K562 (cell line): ENCODE measurements at regions not wholly inside any gene's neighbourhood (a gene's known extent, or its start where the extent isn't known, plus 50 kb on each side); places are given as distances from the start of the nearest gene placed in this dataset.

ENCODE experiments used
- ATAC-seq: fragments of 200-7000 bp; cut with Tn5 transposase; 3 replicates; pipeline ENCODE4 v1.9.1; 2020; ENCODE audit warnings: moderate library complexity
- BruUV-seq: library from RNA; stranded (reverse); fragments of 400-500 nt; replicated peaks from 2 replicates; lab custom pipeline; 2021; lab: Mats Ljungman, UMichigan
- CTCF ChIA-PET: fragments of 300-600 bp; formaldehyde crosslinking; extraction: SDS; loops from one replicate; lab custom pipeline; 2021; ENCODE audit warnings: low intra/inter-chr PET ratio; lab: Yijun Ruan, JAX
- POLR2A ChIA-PET: fragments of 300-600, 350-650 bp; sonication (Branson Sonifier 250); formaldehyde crosslinking; extraction: SDS; loops from one replicate; lab custom pipeline; 2021; ENCODE audit warnings: antibody characterized with exemption, inconsistent platforms; lab: Yijun Ruan, JAX
- DNase-seq, 4 experiments: peaks; one replicate each; pipeline versions ENCODE4 v3.0.0 to v3.0.0-alpha.2; 2011 to 2018; ENCODE audit warnings: low spot score in 3 of 4, mixed read lengths in 3 of 4; ENCODE audit errors: extremely low read depth in 1 of 4
- FAIRE-seq: peaks from 2 replicates; lab custom pipeline; 2011; peaks lifted over from hg19 to GRCh38; lab: Jason Lieb, UNC
- H2AFZ ChIP-seq: 2 replicates; pipeline ENCODE4 v1.6.0; 2011; ENCODE audit warnings: low read depth, low read length, control low read depth, inconsistent platforms
- H3K27ac ChIP-seq: fragments of 200-600 bp; 3 replicates; pipeline ENCODE4 v1.8.0; 2011; ENCODE audit warnings: low read depth, mild to moderate bottlenecking, control low read depth, inconsistent platforms, low read length, moderate library complexity, mixed read lengths; ENCODE audit errors: extremely low read depth
- H3K27me3 ChIP-seq, 2 experiments: fragments of 300-600 bp in 1 of 2; 2 replicates in 1 of 2; 3 replicates in 1 of 2; pipeline versions ENCODE4 v1.6.0 to v1.8.0; 2011; ENCODE audit warnings: inconsistent platforms in 2 of 2, low read length in 2 of 2, mild to moderate bottlenecking in 1 of 2, mixed read lengths in 1 of 2, moderate library complexity in 1 of 2; ENCODE audit not compliant: control insufficient read depth in 2 of 2, insufficient read depth in 2 of 2
- H3K36me3 ChIP-seq: fragments of 300-600 bp; 3 replicates; pipeline ENCODE4 v1.8.0; 2011; ENCODE audit warnings: mild to moderate bottlenecking, low read length, inconsistent platforms; ENCODE audit not compliant: control insufficient read depth, insufficient read depth
- H3K4me1 ChIP-seq, 2 experiments: fragments of 200-600 bp in 1 of 2; replicated peaks in 1 of 2; 2 replicates in 1 of 2; 3 replicates in 1 of 2; pipeline versions ENCODE4 v1.5.1 to v1.8.0; 2011; ENCODE audit warnings: inconsistent platforms in 2 of 2, low read length in 2 of 2, mild to moderate bottlenecking in 1 of 2, mixed read lengths in 1 of 2, moderate library complexity in 1 of 2; ENCODE audit not compliant: control insufficient read depth in 2 of 2, insufficient read depth in 2 of 2
- H3K4me2 ChIP-seq: 2 replicates; pipeline ENCODE4 v1.6.1; 2011; ENCODE audit warnings: low read length, control low read depth, inconsistent platforms, mixed read lengths; ENCODE audit not compliant: insufficient read depth
- H3K4me3 ChIP-seq: fragments of 200-600 bp; sonication (generic), shearing (Covaris generic); 2 replicates; pipeline ENCODE4 v1.5.1; 2016; ENCODE audit warnings: control low read depth, inconsistent platforms
- H3K79me2 ChIP-seq: fragments of 200-600 bp; 3 replicates; pipeline ENCODE4 v1.8.0; 2011; ENCODE audit warnings: low read length, inconsistent platforms; ENCODE audit not compliant: control insufficient read depth, insufficient read depth
- H3K9ac ChIP-seq, 2 experiments: 2 replicates each; pipeline versions ENCODE4 v1.6.0 to v1.6.1; 2011; ENCODE audit warnings: low read depth in 2 of 2, low read length in 2 of 2, control low read depth in 1 of 2, inconsistent platforms in 1 of 2, mild to moderate bottlenecking in 1 of 2, mixed read lengths in 1 of 2; ENCODE audit not compliant: insufficient read depth in 1 of 2
- H3K9me1 ChIP-seq: one replicate; pipeline ENCODE4 v1.6.0; 2011; ENCODE audit warnings: inconsistent platforms, mild to moderate bottlenecking, low read length, moderate library complexity; ENCODE audit not compliant: control insufficient read depth, insufficient read depth
- H3K9me3 ChIP-seq: replicated peaks from 2 replicates; pipeline ENCODE4 v1.5.1; 2011; ENCODE audit warnings: low read depth, low read length, inconsistent platforms; ENCODE audit not compliant: control insufficient read depth, insufficient read depth
- H4K20me1 ChIP-seq: replicated peaks from 2 replicates; pipeline ENCODE4 v1.6.1; 2011; ENCODE audit warnings: low read length, inconsistent platforms, mixed read lengths; ENCODE audit not compliant: control insufficient read depth, insufficient read depth
- ARNT ChIP-seq, 2 experiments: fragments of 450-650 bp; IDR thresholded peaks; 2 replicates each; pipeline ENCODE4 v1.6.1; 2016; ENCODE audit warnings: mild to moderate bottlenecking in 1 of 2
- COPS2 ChIP-seq: fragments of 450-650 bp; conservative IDR thresholded peaks from 2 replicates; pipeline ENCODE4 v1.6.1; 2016; ENCODE audit warnings: mild to moderate bottlenecking, moderate library complexity
- CXXC5 ChIP-seq: fragments of 250-450 bp; sonication (Bioruptor Pico); IDR thresholded peaks from 2 replicates; pipeline ENCODE4 v1.8.0; 2022; ENCODE audit warnings: inconsistent platforms, mild to moderate bottlenecking, moderate library complexity
- GATA2 ChIP-seq: sonication (generic); formaldehyde crosslinking; IDR thresholded peaks from 2 replicates; pipeline ENCODE4 v1.4.0; 2020; ENCODE audit warnings: mild to moderate bottlenecking, missing genetic modification reagents
- HBP1 ChIP-seq: fragments of 450-650 bp; formaldehyde crosslinking; IDR thresholded peaks from 2 replicates; pipeline ENCODE4 v1.4.0; 2022; ENCODE audit warnings: missing genetic modification characterization
- NUFIP1 ChIP-seq: fragments of 450-650 bp; IDR thresholded peaks from 2 replicates; pipeline ENCODE4 v1.6.1; 2018; ENCODE audit not compliant: partially characterized antibody
- PHF20 ChIP-seq: fragments of 450-650 bp; IDR thresholded peaks from 2 replicates; pipeline ENCODE4 v1.6.1; 2018; ENCODE audit not compliant: partially characterized antibody
- POLR2AphosphoS5 ChIP-seq: IDR thresholded peaks from 2 replicates; pipeline ENCODE4 v1.6.1; 2011; ENCODE audit warnings: mild to moderate bottlenecking, low read depth, low read length, moderate library complexity; ENCODE audit not compliant: control insufficient read depth, insufficient read depth
- SRSF9 ChIP-seq: fragments of 200-400 bp; formaldehyde crosslinking; IDR thresholded peaks from 2 replicates; pipeline ENCODE4 v1.6.1; 2017; ENCODE audit warnings: low read depth, low read length, borderline replicate concordance
- ZBTB1 ChIP-seq: sonication (generic); formaldehyde crosslinking; IDR thresholded peaks from 2 replicates; pipeline ENCODE4 v1.8.1; 2023; ENCODE audit warnings: missing genetic modification reagents, low read depth, mild to moderate bottlenecking, borderline replicate concordance
- ZKSCAN3 ChIP-seq: fragments of 250-450 bp; sonication (Bioruptor Pico); IDR thresholded peaks from 2 replicates; pipeline ENCODE4 v1.4.0; 2020
- ZNF24 ChIP-seq: fragments of 450-650 bp; IDR thresholded peaks from 2 replicates; pipeline ENCODE4 v1.6.1; 2016
- ZNF431 ChIP-seq: sonication (generic); formaldehyde crosslinking; IDR thresholded peaks from 2 replicates; pipeline ENCODE4 v1.8.0; 2022; ENCODE audit warnings: mild to moderate bottlenecking, missing genetic modification reagents
- ZNF449 ChIP-seq: fragments of 250-450 bp; sonication (Bioruptor Pico); IDR thresholded peaks from 2 replicates; pipeline ENCODE4 v1.8.0; 2022; ENCODE audit warnings: moderate library complexity, mild to moderate bottlenecking, inconsistent platforms
- WGBS: fragments of 100-300 bp; shearing (Covaris generic); methylation state at CpG from one replicate; pipeline ENCODE4 v1.1.6; 2016; ENCODE audit warnings: low coverage, mixed read lengths; ENCODE audit not compliant: insufficient coverage; ENCODE audit errors: missing lambda C conversion rate; 5-methylcytosine and 5-hydroxymethylcytosine counted together
- in situ Hi-C: fragments of 300-500 bp; cut with MboI; formaldehyde crosslinking; loops from 4 replicates; pipeline ENCODE4 v1.15.0; 2018; ENCODE audit warnings: inconsistent platforms, mixed read lengths
- intact Hi-C: fragments of 100-400 bp; cut with micrococcal nuclease; formaldehyde crosslinking; loops from 2 replicates; pipeline ENCODE4 v1.14.2; 2022
- TF ChIP-seq, protein P1 (sequence below): sonication (generic); formaldehyde crosslinking; IDR thresholded peaks from 2 replicates; pipeline ENCODE4 v1.8.1; 2023; ENCODE audit warnings: mild to moderate bottlenecking, missing genetic modification reagents
- TF ChIP-seq, protein P2 (sequence below): IDR thresholded peaks from 2 replicates; pipeline ENCODE4 v1.6.1; 2014; ENCODE audit warnings: antibody characterized with exemption
- TF ChIP-seq, protein P3 (sequence below): fragments of 450-650 bp; IDR thresholded peaks from 2 replicates; pipeline ENCODE4 v1.6.1; 2016; ENCODE audit warnings: antibody characterized with exemption

DNA sequence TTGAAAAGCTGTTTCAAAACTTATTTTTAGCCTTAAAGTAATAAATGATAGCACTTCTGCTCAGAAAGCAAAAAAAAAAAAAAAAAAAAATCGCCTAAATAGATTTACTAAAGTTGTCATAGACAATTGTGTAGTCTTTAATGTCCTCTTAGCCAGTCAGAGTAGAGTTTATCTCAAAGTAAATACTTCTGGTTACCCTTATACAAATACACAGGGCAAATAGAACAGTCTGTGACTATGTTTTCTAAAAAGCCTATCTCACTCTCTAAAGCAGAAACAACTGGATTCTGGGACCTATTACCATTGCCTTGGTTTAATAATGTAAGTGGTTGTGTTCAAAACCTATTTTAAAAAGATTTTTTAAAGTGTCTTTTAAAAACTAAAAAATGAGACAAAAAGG is 156.2 kb upstream of the THSD7A start:
- Histone ChIP-seq H4K20me1 (no peaks in the 10 kb centered on the region), H3K4me1 (no peaks in the 10 kb centered on the region), H3K4me2 (no peak overlapping the region), H3K27me3 (no peaks in the 10 kb centered on the region), H3K9me3 (no peaks in the 10 kb centered on the region), H3K27ac (no peak overlapping the region), H3K79me2 (no peaks in the 10 kb centered on the region), H3K9me1 (no peaks in the 10 kb centered on the region), H3K9ac (no peak overlapping the region), H3K4me3 (no peak overlapping the region), H2AFZ (no peak overlapping the region), H3K36me3 (no peaks in the 10 kb centered on the region)
- ChIA-PET CTCF (no interaction called here), POLR2A (no interaction called here)
- intact Hi-C loops (no loop called here), in situ Hi-C loops (no loop called here)
- FAIRE-seq (no peak), ATAC-seq (no peak), DNase-seq (no peak)
- no CpG with 5 or more reads among the region's 1 CpG for WGBS
- no TSS peak for BruUV-seq
- TF ChIP-seq, protein P1, sequence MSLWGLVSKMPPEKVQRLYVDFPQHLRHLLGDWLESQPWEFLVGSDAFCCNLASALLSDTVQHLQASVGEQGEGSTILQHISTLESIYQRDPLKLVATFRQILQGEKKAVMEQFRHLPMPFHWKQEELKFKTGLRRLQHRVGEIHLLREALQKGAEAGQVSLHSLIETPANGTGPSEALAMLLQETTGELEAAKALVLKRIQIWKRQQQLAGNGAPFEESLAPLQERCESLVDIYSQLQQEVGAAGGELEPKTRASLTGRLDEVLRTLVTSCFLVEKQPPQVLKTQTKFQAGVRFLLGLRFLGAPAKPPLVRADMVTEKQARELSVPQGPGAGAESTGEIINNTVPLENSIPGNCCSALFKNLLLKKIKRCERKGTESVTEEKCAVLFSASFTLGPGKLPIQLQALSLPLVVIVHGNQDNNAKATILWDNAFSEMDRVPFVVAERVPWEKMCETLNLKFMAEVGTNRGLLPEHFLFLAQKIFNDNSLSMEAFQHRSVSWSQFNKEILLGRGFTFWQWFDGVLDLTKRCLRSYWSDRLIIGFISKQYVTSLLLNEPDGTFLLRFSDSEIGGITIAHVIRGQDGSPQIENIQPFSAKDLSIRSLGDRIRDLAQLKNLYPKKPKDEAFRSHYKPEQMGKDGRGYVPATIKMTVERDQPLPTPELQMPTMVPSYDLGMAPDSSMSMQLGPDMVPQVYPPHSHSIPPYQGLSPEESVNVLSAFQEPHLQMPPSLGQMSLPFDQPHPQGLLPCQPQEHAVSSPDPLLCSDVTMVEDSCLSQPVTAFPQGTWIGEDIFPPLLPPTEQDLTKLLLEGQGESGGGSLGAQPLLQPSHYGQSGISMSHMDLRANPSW (CRISPR knock-in tag) = no peak
- TF ChIP-seq ZNF431 (CRISPR knock-in tag) = no peak
- no peak for TF ChIP-seq ZNF24
- no peak for TF ChIP-seq COPS2
- TF ChIP-seq ZKSCAN3 (CRISPR knock-in tag) = no peak
- TF ChIP-seq, protein P2, sequence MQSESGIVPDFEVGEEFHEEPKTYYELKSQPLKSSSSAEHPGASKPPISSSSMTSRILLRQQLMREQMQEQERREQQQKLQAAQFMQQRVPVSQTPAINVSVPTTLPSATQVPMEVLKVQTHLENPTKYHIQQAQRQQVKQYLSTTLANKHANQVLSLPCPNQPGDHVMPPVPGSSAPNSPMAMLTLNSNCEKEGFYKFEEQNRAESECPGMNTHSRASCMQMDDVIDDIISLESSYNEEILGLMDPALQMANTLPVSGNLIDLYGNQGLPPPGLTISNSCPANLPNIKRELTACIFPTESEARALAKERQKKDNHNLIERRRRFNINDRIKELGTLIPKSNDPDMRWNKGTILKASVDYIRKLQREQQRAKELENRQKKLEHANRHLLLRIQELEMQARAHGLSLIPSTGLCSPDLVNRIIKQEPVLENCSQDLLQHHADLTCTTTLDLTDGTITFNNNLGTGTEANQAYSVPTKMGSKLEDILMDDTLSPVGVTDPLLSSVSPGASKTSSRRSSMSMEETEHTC = no peak
- no peak for TF ChIP-seq SRSF9
- TF ChIP-seq HBP1 (CRISPR knock-in tag) = no peak
- TF ChIP-seq GATA2 (CRISPR knock-in tag) = no peak
- no peak for TF ChIP-seq ZBTB1 (CRISPR knock-in tag)
- TF ChIP-seq ARNT (IDR thresholded peaks at IDR 0.05) = no peak
- TF ChIP-seq POLR2AphosphoS5 = no peak
- no peak for TF ChIP-seq PHF20
- no peak for TF ChIP-seq CXXC5 (CRISPR knock-in tag)
- no peak for TF ChIP-seq NUFIP1
- no peak for TF ChIP-seq ZNF449 (CRISPR knock-in tag)
- TF ChIP-seq, protein P3, sequence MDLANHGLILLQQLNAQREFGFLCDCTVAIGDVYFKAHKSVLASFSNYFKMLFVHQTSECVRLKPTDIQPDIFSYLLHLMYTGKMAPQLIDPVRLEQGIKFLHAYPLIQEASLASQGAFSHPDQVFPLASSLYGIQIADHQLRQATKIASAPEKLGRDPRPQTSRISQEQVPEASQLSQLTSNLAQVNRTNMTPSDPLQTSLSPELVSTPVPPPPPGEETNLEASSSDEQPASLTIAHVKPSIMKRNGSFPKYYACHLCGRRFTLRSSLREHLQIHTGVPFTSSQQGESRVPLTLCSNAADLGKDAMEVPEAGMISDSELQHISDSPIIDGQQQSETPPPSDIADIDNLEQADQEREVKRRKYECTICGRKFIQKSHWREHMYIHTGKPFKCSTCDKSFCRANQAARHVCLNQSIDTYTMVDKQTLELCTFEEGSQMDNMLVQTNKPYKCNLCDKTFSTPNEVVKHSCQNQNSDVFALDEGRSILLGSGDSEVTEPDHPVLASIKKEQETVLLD = no peak
